Transverse colon (tissue), 4 donors: ENCODE measurements at regions not wholly inside any gene's neighbourhood (a gene's known extent, or its start where the extent isn't known, plus 50 kb on each side); places are given as distances from the start of the nearest gene placed in this dataset.

Experiments
- DNase-seq: peaks from one replicate; pipeline ENCODE4 v3.0.0-alpha.2; 2019
- H3K27ac ChIP-seq, 4 donors: fragments of 200-600 bp; sonication (generic); 2 replicates each; pipeline ENCODE4 v1.5.1; 2016 to 2018; ENCODE audit warnings: inconsistent platforms in 4 of 4
- H3K27me3 ChIP-seq: fragments of 200-600 bp; sonication (generic); 2 replicates; pipeline ENCODE4 v1.5.1; 2017; ENCODE audit warnings: inconsistent platforms
- H3K36me3 ChIP-seq, 4 donors: fragments of 200-600 bp; sonication (generic); 2 replicates each; pipeline ENCODE4 v1.5.1; 2017 to 2019; ENCODE audit warnings: inconsistent platforms in 4 of 4
- H3K4me1 ChIP-seq, 4 donors: fragments of 200-600 bp; sonication (generic); 2 replicates each; pipeline ENCODE4 v1.5.1; 2017 to 2020; ENCODE audit warnings: inconsistent platforms in 4 of 4
- H3K4me3 ChIP-seq, 4 donors: fragments of 200-600 bp; sonication (generic); 1 replicate in 1 of 4; 2 replicates in 3 of 4; pipeline versions ENCODE4 v1.5.1 to v1.6.1; 2017 to 2019; ENCODE audit warnings: inconsistent platforms in 4 of 4
- H3K9me3 ChIP-seq, 2 donors: fragments of 200-600 bp; sonication (generic); 2 replicates each; pipeline ENCODE4 v1.5.1; 2017 to 2019; ENCODE audit warnings: inconsistent platforms in 2 of 2
- EP300 ChIP-seq: sonication (generic); formaldehyde crosslinking; IDR thresholded peaks from one replicate; pipeline ENCODE4 v1.6.1; 2017; ENCODE audit warnings: antibody characterized with exemption, low read depth
- POLR2A ChIP-seq: fragments of 450-650 bp; IDR thresholded peaks from one replicate; pipeline ENCODE4 v1.6.1; 2016; ENCODE audit warnings: antibody characterized with exemption, mild to moderate bottlenecking, moderate library complexity
- POLR2AphosphoS5 ChIP-seq, 3 donors: sonication (generic); formaldehyde crosslinking; IDR thresholded peaks; one replicate each; pipeline ENCODE4 v1.6.1; 2016; ENCODE audit warnings: antibody characterized with exemption in 3 of 3
- WGBS, 2 donors: methylation state at CpG; one replicate each; pipeline ENCODE4 v1.1.5; 2018; ENCODE audit warnings: low coverage in 1 of 2; 5-methylcytosine and 5-hydroxymethylcytosine counted together
- in situ Hi-C, 4 donors: fragments of 200-750 bp; cut with MboI; loops; one replicate each; pipeline versions ENCODE4 v1.15.0 to v1.15.1; 2017; ENCODE audit warnings: low sequenced_read_pairs in 3 of 4, low pct_ligation_motif_present in 1 of 4, low pct_unique_long_range_greater_than_20kb in 1 of 4
- intact Hi-C: fragments of 100-400 bp; cut with DNase I; formaldehyde crosslinking; loops from one replicate; pipeline ENCODE4 v1.15.1; 2023; ENCODE audit warnings: low total_unique reads
- TF ChIP-seq, protein P1 (sequence below), 5 experiments: fragments of 200-600 bp in 3 of 5; fragments of 450-650 bp in 2 of 5; sonication (generic) in 3 of 5; IDR thresholded peaks; 1 replicate in 2 of 5; 2 replicates in 3 of 5; pipeline ENCODE4 v1.5.1; 2016 to 2017; ENCODE audit warnings: antibody characterized with exemption in 5 of 5, inconsistent platforms in 3 of 5, mild to moderate bottlenecking in 2 of 5, moderate library complexity in 1 of 5

GRCh38 chr15:26438316-26438715, 334.6 kb downstream of the GABRB3 start:
- Histone ChIP-seq H3K9me3 (no peaks in the 10 kb centered on the region), H3K4me3 (no peak overlapping the region), H3K4me1 (no peaks in the 10 kb centered on the region), H3K36me3 (no peaks in the 10 kb centered on the region), H3K27me3 (no peaks in the 10 kb centered on the region), H3K27ac (no peak overlapping the region)
- intact Hi-C loops (no loop called here), in situ Hi-C loops (no loop called here)
- no peak for DNase-seq
- TF ChIP-seq, protein P1, sequence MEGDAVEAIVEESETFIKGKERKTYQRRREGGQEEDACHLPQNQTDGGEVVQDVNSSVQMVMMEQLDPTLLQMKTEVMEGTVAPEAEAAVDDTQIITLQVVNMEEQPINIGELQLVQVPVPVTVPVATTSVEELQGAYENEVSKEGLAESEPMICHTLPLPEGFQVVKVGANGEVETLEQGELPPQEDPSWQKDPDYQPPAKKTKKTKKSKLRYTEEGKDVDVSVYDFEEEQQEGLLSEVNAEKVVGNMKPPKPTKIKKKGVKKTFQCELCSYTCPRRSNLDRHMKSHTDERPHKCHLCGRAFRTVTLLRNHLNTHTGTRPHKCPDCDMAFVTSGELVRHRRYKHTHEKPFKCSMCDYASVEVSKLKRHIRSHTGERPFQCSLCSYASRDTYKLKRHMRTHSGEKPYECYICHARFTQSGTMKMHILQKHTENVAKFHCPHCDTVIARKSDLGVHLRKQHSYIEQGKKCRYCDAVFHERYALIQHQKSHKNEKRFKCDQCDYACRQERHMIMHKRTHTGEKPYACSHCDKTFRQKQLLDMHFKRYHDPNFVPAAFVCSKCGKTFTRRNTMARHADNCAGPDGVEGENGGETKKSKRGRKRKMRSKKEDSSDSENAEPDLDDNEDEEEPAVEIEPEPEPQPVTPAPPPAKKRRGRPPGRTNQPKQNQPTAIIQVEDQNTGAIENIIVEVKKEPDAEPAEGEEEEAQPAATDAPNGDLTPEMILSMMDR (IDR thresholded peaks at IDR 0.05) = no peak
- no peak for TF ChIP-seq POLR2AphosphoS5 (IDR thresholded peaks at IDR 0.05)
- no peak for TF ChIP-seq EP300
- no peak for TF ChIP-seq POLR2A
- WGBS, 2 donors = 40 to 45% methylated on average over 3 to 4 of the region's 4 CpGs

DNA sequence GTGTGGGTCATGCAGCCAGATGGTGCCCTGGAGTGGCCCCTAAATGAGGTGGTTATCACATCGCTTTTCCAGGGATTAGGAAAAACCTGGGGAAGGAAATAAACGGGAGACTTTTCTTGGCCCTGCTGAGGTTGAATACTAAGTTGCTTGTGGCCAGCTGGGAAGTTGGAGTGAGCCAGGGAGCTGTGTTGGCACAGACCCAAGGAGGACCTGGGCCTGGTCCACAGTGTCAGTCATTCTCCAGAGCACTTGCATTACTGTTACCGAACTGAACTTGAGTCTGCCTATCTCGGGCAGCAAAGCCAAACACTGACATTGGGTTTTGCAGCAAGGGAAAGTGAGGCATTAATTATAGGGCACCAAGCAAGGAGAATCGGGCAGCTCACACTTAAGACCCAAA, 339.0 kb downstream of the GABRB3 start:
- Histone ChIP-seq H3K4me3 (no peak overlapping the region), H3K36me3 (no peaks in the 10 kb centered on the region), H3K27ac (no peak overlapping the region), H3K4me1 (no peaks in the 10 kb centered on the region), H3K27me3 (no peaks in the 10 kb centered on the region), H3K9me3 (peaks cover 0 to 7% of the 10 kb centered on the region in 2 donors)
- no peak for DNase-seq
- TF ChIP-seq POLR2AphosphoS5 (IDR thresholded peaks at IDR 0.05) (no peak), EP300 (no peak), POLR2A (no peak)
- TF ChIP-seq, protein P1 (IDR thresholded peaks at IDR 0.05) = no peak
- WGBS, 2 donors = 83 to 86% methylated on average over 1 to 5 of the region's 5 CpGs
- in situ Hi-C loops = no loop called here
- intact Hi-C loops = no loop called here

DNA sequence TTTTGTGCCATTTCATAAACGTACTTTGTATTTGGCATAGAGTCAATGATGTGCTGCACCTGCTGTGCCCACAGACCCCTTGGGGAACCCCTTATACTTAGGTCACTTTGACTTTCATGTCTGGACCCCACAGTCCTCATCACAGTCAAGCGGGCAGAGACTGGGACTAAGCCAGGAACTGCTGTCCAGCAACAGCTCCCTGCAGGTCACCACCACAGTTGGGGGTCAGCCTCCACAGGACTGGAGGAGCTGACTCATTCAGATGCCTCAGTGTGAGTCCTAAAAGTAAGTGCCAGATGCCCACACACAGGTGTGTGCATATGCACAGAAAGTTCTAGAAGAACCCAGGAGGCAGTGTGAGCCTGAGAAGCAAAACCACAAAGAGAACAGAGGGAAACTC, 339.8 kb downstream of the GABRB3 start:
- in situ Hi-C loops (no loop called here), intact Hi-C loops (no loop called here)
- Histone ChIP-seq H3K4me1 (no peaks in the 10 kb centered on the region), H3K27ac (no peak overlapping the region), H3K27me3 (no peaks in the 10 kb centered on the region), H3K4me3 (no peak overlapping the region), H3K9me3 (peaks cover 0 to 9% of the 10 kb centered on the region in 2 donors), H3K36me3 (no peaks in the 10 kb centered on the region)
- WGBS, 2 donors = 50 to 75% methylated on average over 1 to 2 of the region's 2 CpGs
- TF ChIP-seq, protein P1 (IDR thresholded peaks at IDR 0.05) = no peak
- TF ChIP-seq EP300 = no peak
- no peak for TF ChIP-seq POLR2AphosphoS5 (IDR thresholded peaks at IDR 0.05)
- TF ChIP-seq POLR2A = no peak
- no peak for DNase-seq

GRCh38 chr15:26421065-26421464, 351.8 kb downstream of the GABRB3 start:
- 49% methylated on average over 2 of the region's 2 CpGs; no CpG with 5 or more reads in 1 of the 2 donors for WGBS, 2 donors
- Histone ChIP-seq H3K27ac (no peak overlapping the region), H3K27me3 (no peaks in the 10 kb centered on the region), H3K36me3 (no peaks in the 10 kb centered on the region), H3K4me3 (no peak overlapping the region), H3K4me1 (no peaks in the 10 kb centered on the region), H3K9me3 (peaks cover 11 to 16% of the 10 kb centered on the region in 2 donors)
- no peak for DNase-seq
- in situ Hi-C loops = no loop called here
- intact Hi-C loops = no loop called here
- TF ChIP-seq, protein P1 (IDR thresholded peaks at IDR 0.05) = no peak
- no peak for TF ChIP-seq EP300
- no peak for TF ChIP-seq POLR2AphosphoS5 (IDR thresholded peaks at IDR 0.05)
- TF ChIP-seq POLR2A = no peak
